ENCODE measurements at regions not wholly inside any gene's neighbourhood (a gene's known extent, or its start where the extent isn't known, plus 50 kb on each side); places are given as distances from the start of the nearest gene placed in this dataset.

DNA sequence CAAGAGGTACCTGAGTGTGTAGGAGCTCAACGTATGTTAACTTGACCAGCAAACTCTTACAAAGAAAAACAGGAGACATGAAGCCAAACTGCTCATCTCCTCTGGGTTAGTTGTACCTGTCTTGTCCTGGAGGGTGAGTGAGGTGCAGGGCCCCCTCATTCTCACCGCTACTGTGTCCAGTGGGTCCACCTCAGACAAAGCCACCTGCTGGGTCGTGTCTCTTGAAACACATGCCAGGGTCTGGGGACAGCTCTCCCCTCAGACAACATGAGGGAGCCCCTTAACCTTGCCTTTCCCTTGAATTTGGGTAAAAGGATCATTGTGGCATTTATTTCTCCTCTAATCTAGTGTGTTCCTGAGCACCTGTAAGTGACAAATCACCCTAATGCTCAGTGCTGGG is 185.6 kb downstream of the TLE3 start:
- no peak overlapping the region for H3K27ac ChIP-seq
- intact Hi-C loops (cut with DNase I; ENCODE audit: low total_unique reads) = no loop called here
- peaks cover 4% of the 10 kb centered on the region for H3K27me3 ChIP-seq
- no peaks in the 10 kb centered on the region for H3K4me1 ChIP-seq
- H3K36me3 ChIP-seq = no peaks in the 10 kb centered on the region
- in situ Hi-C loops (cut with MboI; ENCODE audit: low pct_ligation_motif_present in 1 of 4, low pct_unique_long_range_greater_than_20kb in 1 of 4, low sequenced_read_pairs in 3 of 4) = no loop called here
- no peaks in the 10 kb centered on the region for H3K9me3 ChIP-seq
- 81 to 100% methylated on average over 1 to 3 of the region's 3 CpGs for WGBS, 2 donors (ENCODE audit: low coverage in 1 of 2)
- no peak overlapping the region for H3K4me3 ChIP-seq
- TF ChIP-seq POLR2A (IDR thresholded peaks at IDR 0.05) = no peak
- no peak for TF ChIP-seq POLR2AphosphoS5 (IDR thresholded peaks at IDR 0.05)
- TF ChIP-seq EP300 (IDR thresholded peaks at IDR 0.05; ENCODE audit: low read depth) = no peak
- TF ChIP-seq, protein P1, sequence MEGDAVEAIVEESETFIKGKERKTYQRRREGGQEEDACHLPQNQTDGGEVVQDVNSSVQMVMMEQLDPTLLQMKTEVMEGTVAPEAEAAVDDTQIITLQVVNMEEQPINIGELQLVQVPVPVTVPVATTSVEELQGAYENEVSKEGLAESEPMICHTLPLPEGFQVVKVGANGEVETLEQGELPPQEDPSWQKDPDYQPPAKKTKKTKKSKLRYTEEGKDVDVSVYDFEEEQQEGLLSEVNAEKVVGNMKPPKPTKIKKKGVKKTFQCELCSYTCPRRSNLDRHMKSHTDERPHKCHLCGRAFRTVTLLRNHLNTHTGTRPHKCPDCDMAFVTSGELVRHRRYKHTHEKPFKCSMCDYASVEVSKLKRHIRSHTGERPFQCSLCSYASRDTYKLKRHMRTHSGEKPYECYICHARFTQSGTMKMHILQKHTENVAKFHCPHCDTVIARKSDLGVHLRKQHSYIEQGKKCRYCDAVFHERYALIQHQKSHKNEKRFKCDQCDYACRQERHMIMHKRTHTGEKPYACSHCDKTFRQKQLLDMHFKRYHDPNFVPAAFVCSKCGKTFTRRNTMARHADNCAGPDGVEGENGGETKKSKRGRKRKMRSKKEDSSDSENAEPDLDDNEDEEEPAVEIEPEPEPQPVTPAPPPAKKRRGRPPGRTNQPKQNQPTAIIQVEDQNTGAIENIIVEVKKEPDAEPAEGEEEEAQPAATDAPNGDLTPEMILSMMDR (IDR thresholded peaks at IDR 0.05) = no peak
- no peak for DNase-seq

DNA sequence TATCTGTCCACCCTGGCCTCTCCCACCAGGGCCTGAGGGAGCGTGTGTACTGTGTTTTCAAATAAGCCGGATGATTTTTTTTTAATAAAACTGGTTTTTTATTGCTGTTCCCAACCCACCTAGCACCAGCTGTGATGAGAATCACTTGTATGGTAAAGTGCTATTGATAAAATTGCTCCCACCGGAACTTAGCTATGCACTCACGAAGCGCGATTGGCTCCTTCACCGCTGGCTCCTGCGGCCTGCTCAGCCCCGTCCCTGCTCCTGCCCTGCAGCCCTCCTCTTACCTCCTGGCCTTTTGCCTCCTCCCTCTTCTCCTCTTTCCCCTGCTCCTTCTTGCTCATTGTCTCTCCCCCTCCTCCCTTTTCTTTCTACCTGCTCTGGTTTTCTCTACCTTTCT is 183.7 kb downstream of the TLE3 start:
- TF ChIP-seq POLR2AphosphoS5 (IDR thresholded peaks at IDR 0.05) (no peak), EP300 (IDR thresholded peaks at IDR 0.05; ENCODE audit: low read depth) (no peak), POLR2A (IDR thresholded peaks at IDR 0.05) (no peak)
- TF ChIP-seq, protein P1 (IDR thresholded peaks at IDR 0.05) = no peak
- H3K9me3 ChIP-seq = no peaks in the 10 kb centered on the region
- 81 to 86% methylated on average over 9 of the region's 9 CpGs for WGBS, 2 donors (ENCODE audit: low coverage in 1 of 2)
- in situ Hi-C loops (cut with MboI; ENCODE audit: low pct_ligation_motif_present in 1 of 4, low pct_unique_long_range_greater_than_20kb in 1 of 4, low sequenced_read_pairs in 3 of 4) (no loop called here), intact Hi-C loops (cut with DNase I; ENCODE audit: low total_unique reads) (no loop called here)
- H3K4me3 ChIP-seq = no peak overlapping the region
- H3K27me3 ChIP-seq = peaks cover 4% of the 10 kb centered on the region
- H3K27ac ChIP-seq = no peak overlapping the region
- DNase-seq = no peak
- no peaks in the 10 kb centered on the region for H3K4me1 ChIP-seq
- no peaks in the 10 kb centered on the region for H3K36me3 ChIP-seq

DNA sequence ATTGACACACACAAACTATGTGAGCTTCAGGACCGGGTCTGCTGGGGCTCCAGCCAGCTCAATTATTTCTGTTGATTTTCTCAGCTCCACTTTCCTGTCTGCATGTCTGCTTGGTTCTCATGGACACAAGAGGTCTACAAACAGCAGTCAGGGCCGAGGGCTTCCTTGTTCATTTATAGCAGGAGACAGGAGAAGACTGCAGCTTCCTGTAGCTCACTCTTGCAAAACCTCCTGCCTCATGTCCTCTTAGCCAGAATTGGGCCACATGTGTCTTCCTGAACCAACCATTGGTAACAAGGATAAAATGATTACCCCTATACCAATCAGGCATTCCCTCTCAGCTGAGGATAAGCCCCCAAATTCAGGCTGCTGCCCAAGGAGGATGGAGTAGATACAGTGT is 182.8 kb downstream of the TLE3 start:
- peaks cover 4% of the 10 kb centered on the region for H3K27me3 ChIP-seq
- H3K36me3 ChIP-seq = no peaks in the 10 kb centered on the region
- intact Hi-C loops (cut with DNase I; ENCODE audit: low total_unique reads) = no loop called here
- H3K4me1 ChIP-seq = no peaks in the 10 kb centered on the region
- H3K4me3 ChIP-seq = no peak overlapping the region
- H3K9me3 ChIP-seq = no peaks in the 10 kb centered on the region
- H3K27ac ChIP-seq = no peak overlapping the region
- in situ Hi-C loops (cut with MboI; ENCODE audit: low pct_ligation_motif_present in 1 of 4, low pct_unique_long_range_greater_than_20kb in 1 of 4, low sequenced_read_pairs in 3 of 4) = no loop called here
- WGBS, 2 donors (ENCODE audit: low coverage in 1 of 2) = 40 to 80% methylated on average over 1 to 2 of the region's 2 CpGs
- no peak for TF ChIP-seq POLR2A (IDR thresholded peaks at IDR 0.05)
- TF ChIP-seq, protein P1 (IDR thresholded peaks at IDR 0.05) = no peak
- TF ChIP-seq EP300 (IDR thresholded peaks at IDR 0.05; ENCODE audit: low read depth) = no peak
- TF ChIP-seq POLR2AphosphoS5 (IDR thresholded peaks at IDR 0.05) = no peak
- no peak for DNase-seq

DNA sequence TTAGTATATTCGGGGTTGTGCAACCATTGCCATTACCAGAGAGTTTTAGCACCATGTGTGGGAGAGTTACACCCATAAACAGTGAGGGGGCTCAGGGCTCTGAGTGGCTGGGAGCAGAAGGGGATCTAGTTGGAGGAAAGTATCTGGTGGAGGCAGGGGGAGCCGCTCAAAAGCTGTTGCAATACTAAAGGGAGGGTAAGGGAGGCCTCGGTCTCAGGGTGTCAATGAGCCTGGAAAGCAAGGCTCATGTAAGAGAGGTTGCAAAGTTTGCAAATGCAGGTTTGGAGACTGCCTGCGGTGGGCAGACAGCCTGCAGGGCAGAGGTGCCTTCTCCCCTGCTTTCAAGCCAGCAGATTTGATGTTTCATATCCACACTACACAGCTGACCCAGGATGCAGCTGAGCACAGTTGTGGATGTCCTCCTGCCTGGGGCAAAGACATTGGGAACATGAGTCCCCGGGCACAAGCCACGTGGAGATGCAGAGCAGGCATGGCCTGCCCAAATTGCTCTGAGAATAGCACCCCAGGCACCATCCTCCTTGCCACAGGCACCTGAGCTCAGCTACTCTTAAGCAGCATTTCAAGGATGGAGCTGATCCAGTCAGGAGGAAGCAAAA is 181.4 kb downstream of the TLE3 start:
- 89% methylated on average over 1 to 6 of the region's 6 CpGs for WGBS, 2 donors (ENCODE audit: low coverage in 1 of 2)
- intact Hi-C loops (cut with DNase I; ENCODE audit: low total_unique reads) (no loop called here), in situ Hi-C loops (cut with MboI; ENCODE audit: low pct_ligation_motif_present in 1 of 4, low pct_unique_long_range_greater_than_20kb in 1 of 4, low sequenced_read_pairs in 3 of 4) (no loop called here)
- H3K4me1 ChIP-seq = no peaks in the 10 kb centered on the region
- no peak overlapping the region for H3K4me3 ChIP-seq
- DNase-seq = no peak
- H3K27ac ChIP-seq = no peak overlapping the region
- TF ChIP-seq EP300 (IDR thresholded peaks at IDR 0.05; ENCODE audit: low read depth) (no peak), POLR2A (IDR thresholded peaks at IDR 0.05) (no peak), POLR2AphosphoS5 (IDR thresholded peaks at IDR 0.05) (no peak)
- TF ChIP-seq, protein P1 (IDR thresholded peaks at IDR 0.05) = no peak
- no peaks in the 10 kb centered on the region for H3K36me3 ChIP-seq
- no peaks in the 10 kb centered on the region for H3K9me3 ChIP-seq
- H3K27me3 ChIP-seq = peaks cover 4% of the 10 kb centered on the region
